ENCODE measurements at regions not wholly inside any gene's neighbourhood (a gene's known extent, or its start where the extent isn't known, plus 50 kb on each side); places are given as distances from the start of the nearest gene placed in this dataset.

DNA sequence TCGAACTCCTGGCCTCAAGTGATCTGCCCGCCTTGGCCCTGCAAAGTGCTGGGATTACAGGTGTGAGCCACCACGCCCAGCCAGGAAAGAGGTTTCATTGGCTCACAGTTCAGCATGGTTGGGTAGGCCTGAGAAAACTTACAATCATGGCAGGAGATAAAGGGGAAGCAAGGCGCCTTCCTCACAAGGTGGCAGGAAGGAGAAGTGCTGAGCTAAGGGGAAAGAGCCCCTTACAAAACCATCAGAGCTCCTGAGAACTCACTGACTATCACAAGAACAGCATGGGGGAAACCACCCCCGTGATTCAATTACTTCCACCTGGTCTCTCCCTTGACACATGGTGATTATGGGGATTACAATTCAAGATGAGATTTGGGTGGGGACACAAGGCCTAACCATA lies 411.7 kb upstream of the ZFHX3 start:
- DNase-seq = no peak
- Histone ChIP-seq H3K4me3 (no peak overlapping the region), H3K9ac (ENCODE audit: insufficient read depth in 1 of 2, low read length in 2 of 2) (no peak overlapping the region), H3K4me1 (ENCODE audit: control insufficient read depth in 5 of 5, insufficient read depth in 5 of 5, low read length in 5 of 5) (no peaks in the 10 kb centered on the region), H3K36me3 (ENCODE audit: control insufficient read depth in 4 of 4, insufficient read depth in 4 of 4, low read length in 4 of 4) (no peaks in the 10 kb centered on the region), H3K9me3 (ENCODE audit: control insufficient read depth in 4 of 4, insufficient read depth in 3 of 4, low read length in 3 of 4) (peaks cover 0 to 3% (median 0%) of the 10 kb centered on the region in 4 donors), H3K27ac (ENCODE audit: low read depth in 1 of 2, low read length in 1 of 2) (no peak overlapping the region), H3K27me3 (ENCODE audit: control insufficient read depth in 3 of 3, insufficient read depth in 3 of 3, low read length in 2 of 3) (no peaks in the 10 kb centered on the region)
- TF ChIP-seq, protein P1, sequence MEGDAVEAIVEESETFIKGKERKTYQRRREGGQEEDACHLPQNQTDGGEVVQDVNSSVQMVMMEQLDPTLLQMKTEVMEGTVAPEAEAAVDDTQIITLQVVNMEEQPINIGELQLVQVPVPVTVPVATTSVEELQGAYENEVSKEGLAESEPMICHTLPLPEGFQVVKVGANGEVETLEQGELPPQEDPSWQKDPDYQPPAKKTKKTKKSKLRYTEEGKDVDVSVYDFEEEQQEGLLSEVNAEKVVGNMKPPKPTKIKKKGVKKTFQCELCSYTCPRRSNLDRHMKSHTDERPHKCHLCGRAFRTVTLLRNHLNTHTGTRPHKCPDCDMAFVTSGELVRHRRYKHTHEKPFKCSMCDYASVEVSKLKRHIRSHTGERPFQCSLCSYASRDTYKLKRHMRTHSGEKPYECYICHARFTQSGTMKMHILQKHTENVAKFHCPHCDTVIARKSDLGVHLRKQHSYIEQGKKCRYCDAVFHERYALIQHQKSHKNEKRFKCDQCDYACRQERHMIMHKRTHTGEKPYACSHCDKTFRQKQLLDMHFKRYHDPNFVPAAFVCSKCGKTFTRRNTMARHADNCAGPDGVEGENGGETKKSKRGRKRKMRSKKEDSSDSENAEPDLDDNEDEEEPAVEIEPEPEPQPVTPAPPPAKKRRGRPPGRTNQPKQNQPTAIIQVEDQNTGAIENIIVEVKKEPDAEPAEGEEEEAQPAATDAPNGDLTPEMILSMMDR (IDR thresholded peaks at IDR 0.05; ENCODE audit: control extremely low read depth, extremely low read depth) = no peak
- no peak for ATAC-seq (ENCODE audit: insufficient read depth, low FRiP score)
- 88 to 93% methylated on average over 5 of the region's 5 CpGs for WGBS, 2 donors

DNA sequence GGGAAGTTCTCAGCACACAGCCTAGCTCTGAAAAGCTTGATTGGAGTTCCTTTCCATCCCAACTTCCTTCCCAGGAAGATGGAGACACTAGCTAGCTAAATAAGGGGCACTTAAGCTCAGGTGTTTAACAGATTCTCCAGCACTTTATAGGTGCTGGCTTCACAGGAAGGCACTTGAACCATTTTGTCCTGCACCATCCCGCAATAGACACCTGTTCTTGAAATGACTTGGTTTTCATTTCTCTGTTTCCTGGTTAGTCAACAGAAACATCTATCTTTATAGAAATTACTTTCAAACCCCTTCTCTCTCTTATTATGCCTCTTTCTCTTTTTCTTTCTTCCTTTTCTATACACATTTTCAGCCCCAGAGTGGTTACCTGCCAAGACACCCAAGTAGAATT lies 409.9 kb upstream of the ZFHX3 start:
- no peak overlapping the region for H3K27ac ChIP-seq (ENCODE audit: low read depth in 1 of 2, low read length in 1 of 2)
- no peaks in the 10 kb centered on the region for H3K36me3 ChIP-seq (ENCODE audit: control insufficient read depth in 4 of 4, insufficient read depth in 4 of 4, low read length in 4 of 4)
- peaks cover 0 to 3% (median 2%) of the 10 kb centered on the region in 4 donors for H3K9me3 ChIP-seq (ENCODE audit: control insufficient read depth in 4 of 4, insufficient read depth in 3 of 4, low read length in 3 of 4)
- H3K27me3 ChIP-seq (ENCODE audit: control insufficient read depth in 3 of 3, insufficient read depth in 3 of 3, low read length in 2 of 3) = no peaks in the 10 kb centered on the region
- no peak overlapping the region for H3K4me3 ChIP-seq
- DNase-seq = no peak
- no peak overlapping the region for H3K9ac ChIP-seq (ENCODE audit: insufficient read depth in 1 of 2, low read length in 2 of 2)
- 91 to 96% methylated on average over 1 of the region's 1 CpG for WGBS, 2 donors
- H3K4me1 ChIP-seq (ENCODE audit: control insufficient read depth in 5 of 5, insufficient read depth in 5 of 5, low read length in 5 of 5) = no peaks in the 10 kb centered on the region
- ATAC-seq (ENCODE audit: insufficient read depth, low FRiP score) = no peak
- TF ChIP-seq, protein P1 (IDR thresholded peaks at IDR 0.05; ENCODE audit: control extremely low read depth, extremely low read depth) = no peak

DNA sequence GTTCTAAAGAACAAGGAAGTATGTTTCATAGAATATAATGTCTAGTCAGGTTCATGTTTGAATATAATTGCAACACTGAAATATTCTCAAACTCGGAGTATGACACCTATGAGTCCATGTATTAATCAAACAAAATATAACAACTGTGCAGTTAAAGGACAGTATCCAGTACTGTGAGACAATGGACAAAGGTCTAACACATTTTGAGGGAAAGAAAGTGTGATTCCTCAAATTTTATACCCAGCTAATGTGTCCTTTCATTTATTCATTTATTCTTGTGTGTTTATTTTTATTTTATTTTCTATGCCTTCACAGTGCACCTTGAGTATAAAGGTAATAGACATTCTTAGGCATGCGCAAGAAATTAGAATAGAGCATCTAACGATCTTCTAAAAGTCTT lies 401.0 kb upstream of the ZFHX3 start:
- TF ChIP-seq, protein P1 (IDR thresholded peaks at IDR 0.05; ENCODE audit: control extremely low read depth, extremely low read depth) = no peak
- no peak overlapping the region for H3K27ac ChIP-seq (ENCODE audit: low read depth in 1 of 2, low read length in 1 of 2)
- peaks cover 0 to 13% (median 2%) of the 10 kb centered on the region in 4 donors for H3K9me3 ChIP-seq (ENCODE audit: control insufficient read depth in 4 of 4, insufficient read depth in 3 of 4, low read length in 3 of 4)
- no peak overlapping the region for H3K9ac ChIP-seq (ENCODE audit: insufficient read depth in 1 of 2, low read length in 2 of 2)
- no peak overlapping the region for H3K4me3 ChIP-seq
- H3K36me3 ChIP-seq (ENCODE audit: control insufficient read depth in 4 of 4, insufficient read depth in 4 of 4, low read length in 4 of 4) = no peaks in the 10 kb centered on the region
- H3K27me3 ChIP-seq (ENCODE audit: control insufficient read depth in 3 of 3, insufficient read depth in 3 of 3, low read length in 2 of 3) = no peaks in the 10 kb centered on the region
- H3K4me1 ChIP-seq (ENCODE audit: control insufficient read depth in 5 of 5, insufficient read depth in 5 of 5, low read length in 5 of 5) = no peaks in the 10 kb centered on the region
- no peak for DNase-seq
- no peak for ATAC-seq (ENCODE audit: insufficient read depth, low FRiP score)
- WGBS, 2 donors = 97 to 98% methylated on average over 3 of the region's 3 CpGs

DNA sequence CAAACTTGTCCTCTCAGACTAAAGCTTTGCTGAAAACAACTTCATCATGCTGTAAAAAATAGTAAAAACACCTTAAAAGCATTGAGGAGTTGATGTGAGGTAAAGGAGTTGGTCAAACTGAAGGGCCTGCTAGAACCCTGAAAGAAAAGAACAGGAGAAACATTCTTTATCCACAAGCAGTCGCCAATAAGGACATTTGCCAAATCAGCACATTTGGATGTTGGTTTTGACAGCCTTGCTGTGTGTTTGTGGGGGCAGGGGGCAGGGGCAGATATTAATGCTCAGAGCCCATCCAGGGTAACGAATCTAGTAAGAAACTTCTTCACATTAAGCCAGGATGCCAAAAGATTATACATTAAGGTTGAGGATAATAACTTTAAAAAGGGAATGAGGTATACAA lies 399.9 kb upstream of the ZFHX3 start:
- 76 to 85% methylated on average over 2 of the region's 2 CpGs for WGBS, 2 donors
- TF ChIP-seq, protein P1 (IDR thresholded peaks at IDR 0.05; ENCODE audit: control extremely low read depth, extremely low read depth) = no peak

More for the DNA sequence above, 399.9 kb upstream of the ZFHX3 start:
- H3K4me3 ChIP-seq = no peak overlapping the region
- no peaks in the 10 kb centered on the region for H3K4me1 ChIP-seq (ENCODE audit: control insufficient read depth in 5 of 5, insufficient read depth in 5 of 5, low read length in 5 of 5)
- H3K27ac ChIP-seq (ENCODE audit: low read depth in 1 of 2, low read length in 1 of 2) = no peak overlapping the region
- no peaks in the 10 kb centered on the region for H3K36me3 ChIP-seq (ENCODE audit: control insufficient read depth in 4 of 4, insufficient read depth in 4 of 4, low read length in 4 of 4)
- DNase-seq (no peak), ATAC-seq (ENCODE audit: insufficient read depth, low FRiP score) (no peak)
- no peak overlapping the region for H3K9ac ChIP-seq (ENCODE audit: insufficient read depth in 1 of 2, low read length in 2 of 2)
- no peaks in the 10 kb centered on the region for H3K27me3 ChIP-seq (ENCODE audit: control insufficient read depth in 3 of 3, insufficient read depth in 3 of 3, low read length in 2 of 3)
- peaks cover 0 to 13% (median under 1%) of the 10 kb centered on the region in 4 donors for H3K9me3 ChIP-seq (ENCODE audit: control insufficient read depth in 4 of 4, insufficient read depth in 3 of 4, low read length in 3 of 4)

Data from lung (tissue), 11 donors.